HCT116 (cell line): ENCODE measurements at regions not wholly inside any gene's neighbourhood (a gene's known extent, or its start where the extent isn't known, plus 50 kb on each side); places are given as distances from the start of the nearest gene placed in this dataset.

ENCODE experiments used
- ATAC-seq: fragments of 200-7000 bp; cut with Tn5 transposase; 2 replicates; pipeline ENCODE4 v1.9.1; 2020; ENCODE audit warnings: mild to moderate bottlenecking, moderate library complexity
- BruUV-seq: library from RNA; stranded (reverse); fragments of 400-500 nt; replicated peaks from 2 replicates; lab custom pipeline; 2021; lab: Mats Ljungman, UMichigan
- CTCF ChIA-PET: fragments of 300-600 bp; sonication (Branson Sonifier 250); formaldehyde crosslinking; loops from one replicate; lab custom pipeline; 2021; ENCODE audit warnings: antibody characterized with exemption; lab: Charles Lee
- POLR2A ChIA-PET: fragments of 300-600, 350-600 bp; sonication (Branson Sonifier 250); formaldehyde crosslinking; loops from one replicate; lab custom pipeline; 2021; ENCODE audit warnings: antibody characterized with exemption; lab: Charles Lee
- RAD21 ChIA-PET, 2 experiments: fragments of 300-600 bp; sonication (Branson Sonifier 250); formaldehyde crosslinking; loops; one replicate each; lab custom pipeline; 2023; ENCODE audit warnings: low total read pairs in 2 of 2; ENCODE audit not compliant: uncharacterized antibody in 2 of 2, unreplicated experiment in 2 of 2, low non-redundant PET in 1 of 2; lab: Charles Lee
- DNase-seq: peaks from one replicate; pipeline ENCODE4 v3.0.0-alpha.2; 2010; ENCODE audit warnings: low read depth, low spot score
- H2AFZ ChIP-seq: fragments of 200-600 bp; shearing (Covaris generic), sonication (generic); 2 replicates; pipeline ENCODE4 v1.6.1; 2017; ENCODE audit warnings: low read depth, mixed run types, mixed read lengths, antibody characterized with exemption, low read length; ENCODE audit not compliant: poor library complexity, severe bottlenecking
- H3K27ac ChIP-seq: 2 replicates; pipeline ENCODE4 v1.5.1; 2012; ENCODE audit warnings: low read depth, low read length
- H3K27me3 ChIP-seq: fragments of 200-600 bp; sonication (generic); 2 replicates; pipeline ENCODE4 v1.6.1; 2016; ENCODE audit warnings: mixed run types, low read length, mixed read lengths; ENCODE audit not compliant: insufficient read depth
- H3K36me3 ChIP-seq, 2 experiments: fragments of 200-500 bp in 1 of 2; fragments of 200-600 bp in 1 of 2; sonication (Bioruptor generic) in 1 of 2; sonication (generic) in 1 of 2; 2 replicates each; pipeline versions ENCODE4 v1.5.1 to v1.6.1; 2014 to 2016; ENCODE audit warnings: low read length in 2 of 2, inconsistent platforms in 1 of 2, mixed read lengths in 1 of 2, mixed run types in 1 of 2; ENCODE audit not compliant: insufficient read depth in 2 of 2, control insufficient read depth in 1 of 2
- H3K4me1 ChIP-seq, 2 experiments: fragments of 200-600 bp in 1 of 2; sonication (generic) in 1 of 2; 2 replicates each; pipeline versions ENCODE4 v1.5.1 to v1.6.1; 2012 to 2017; ENCODE audit warnings: low read length in 2 of 2, inconsistent platforms in 1 of 2, mild to moderate bottlenecking in 1 of 2, mixed read lengths in 1 of 2, mixed run types in 1 of 2, moderate library complexity in 1 of 2; ENCODE audit not compliant: insufficient read depth in 2 of 2, control insufficient read depth in 1 of 2
- H3K4me2 ChIP-seq: fragments of 200-600 bp; sonication (generic); 2 replicates; pipeline ENCODE4 v1.6.1; 2017; ENCODE audit warnings: mixed run types, low read length, mixed read lengths
- H3K4me3 ChIP-seq, 2 experiments: fragments of 200-600 bp in 1 of 2; sonication (generic) in 1 of 2; replicated peaks in 1 of 2; 2 replicates each; pipeline ENCODE4 v1.5.1; 2011 to 2016; ENCODE audit warnings: low read length in 2 of 2, control low read depth in 1 of 2, low read depth in 1 of 2, mild to moderate bottlenecking in 1 of 2, mixed read lengths in 1 of 2, mixed run types in 1 of 2
- H3K79me2 ChIP-seq: fragments of 200-600 bp; sonication (generic); 2 replicates; pipeline ENCODE4 v1.6.1; 2017; ENCODE audit warnings: mild to moderate bottlenecking, mixed run types, low read length, moderate library complexity, mixed read lengths; ENCODE audit not compliant: insufficient read depth
- H3K9ac ChIP-seq: fragments of 200-600 bp; sonication (generic); 2 replicates; pipeline ENCODE4 v1.6.1; 2016; ENCODE audit warnings: low read length, mixed read lengths
- H3K9me2 ChIP-seq: fragments of 200-600 bp; sonication (generic), shearing (Covaris generic); 2 replicates; pipeline ENCODE4 v1.6.1; 2017; ENCODE audit warnings: mixed run types, mild to moderate bottlenecking, moderate library complexity; ENCODE audit not compliant: insufficient read depth
- H3K9me3 ChIP-seq, 2 experiments: fragments of 200-500 bp in 1 of 2; fragments of 200-600 bp in 1 of 2; sonication (Bioruptor generic) in 1 of 2; sonication (generic) in 1 of 2; 2 replicates each; pipeline ENCODE4 v1.6.1; 2014 to 2017; ENCODE audit warnings: low read length in 2 of 2, mixed read lengths in 2 of 2, inconsistent platforms in 1 of 2, low read depth in 1 of 2, mild to moderate bottlenecking in 1 of 2, mixed run types in 1 of 2, moderate library complexity in 1 of 2; ENCODE audit not compliant: control insufficient read depth in 1 of 2, insufficient read depth in 1 of 2
- H4K20me1 ChIP-seq: fragments of 200-600 bp; sonication (generic), shearing (Covaris generic); 2 replicates; pipeline ENCODE4 v1.6.1; 2017; ENCODE audit warnings: mixed run types, mild to moderate bottlenecking, moderate library complexity; ENCODE audit not compliant: insufficient read depth
- CBX3 ChIP-seq: IDR thresholded peaks from 2 replicates; pipeline ENCODE4 v1.6.1; 2012; ENCODE audit warnings: low read depth
- CEBPB ChIP-seq: IDR thresholded peaks from 2 replicates; pipeline ENCODE4 v1.6.1; 2012; ENCODE audit warnings: low read depth
- ELF1 ChIP-seq: IDR thresholded peaks from 2 replicates; pipeline ENCODE4 v1.6.1; 2012; ENCODE audit warnings: low read depth, borderline replicate concordance
- EZH2 ChIP-seq: fragments of 200-600 bp; sonication (generic); IDR thresholded peaks from 2 replicates; pipeline ENCODE4 v1.6.1; 2017; ENCODE audit warnings: antibody characterized with exemption, mixed run types
- JUND ChIP-seq: IDR thresholded peaks from 2 replicates; pipeline ENCODE4 v1.6.1; 2012
- MAX ChIP-seq: IDR thresholded peaks from 2 replicates; pipeline ENCODE4 v1.6.1; 2012
- POLR2A ChIP-seq: IDR thresholded peaks from 2 replicates; pipeline ENCODE4 v1.7.0; 2011; ENCODE audit warnings: borderline replicate concordance; ENCODE audit not compliant: insufficient read depth, insufficient read length; ENCODE audit errors: extremely low read depth
- POLR2AphosphoS5 ChIP-seq: IDR thresholded peaks from 2 replicates; pipeline ENCODE4 v1.6.1; 2011; ENCODE audit warnings: mild to moderate bottlenecking, low read depth, low read length, moderate library complexity
- RAD21 ChIP-seq: IDR thresholded peaks from 2 replicates; pipeline ENCODE4 v1.6.1; 2012; ENCODE audit warnings: low read depth, mild to moderate bottlenecking
- SP1 ChIP-seq: IDR thresholded peaks from 2 replicates; pipeline ENCODE4 v1.6.1; 2012; ENCODE audit warnings: low read depth
- SRF ChIP-seq: IDR thresholded peaks from 2 replicates; pipeline ENCODE4 v1.6.1; 2012; ENCODE audit warnings: low read depth
- TCF7L2 ChIP-seq: IDR thresholded peaks from 2 replicates; pipeline ENCODE4 v1.7.0; 2011; ENCODE audit warnings: borderline replicate concordance, inconsistent platforms; ENCODE audit not compliant: insufficient read depth, insufficient read length; ENCODE audit errors: extremely low read depth
- ZFX ChIP-seq: fragments of 450-650 bp; IDR thresholded peaks from 2 replicates; pipeline ENCODE4 v1.6.1; 2017
- intact Hi-C: fragments of 100-400 bp; cut with micrococcal nuclease; formaldehyde crosslinking; loops from 2 replicates; pipeline ENCODE4 v1.10.0; 2022
- TF ChIP-seq, protein P1 (sequence below): IDR thresholded peaks from 2 replicates; pipeline ENCODE4 v1.6.1; 2011; ENCODE audit warnings: mild to moderate bottlenecking, low read length, moderate library complexity; ENCODE audit not compliant: insufficient replicate concordance; ENCODE audit errors: extremely low read depth
- TF ChIP-seq, protein P2 (sequence below), 3 experiments: fragments of 200-600 bp in 1 of 3; sonication (generic) in 1 of 3; IDR thresholded peaks in 2 of 3; conservative IDR thresholded peaks in 1 of 3; 2 replicates each; pipeline ENCODE4 v1.5.1; 2012 to 2017; ENCODE audit warnings: low read depth in 2 of 3, low read length in 2 of 3, antibody characterized with exemption in 1 of 3, borderline replicate concordance in 1 of 3, control low read depth in 1 of 3, mild to moderate bottlenecking in 1 of 3, mixed read lengths in 1 of 3, mixed run types in 1 of 3, moderate library complexity in 1 of 3; ENCODE audit not compliant: insufficient read depth in 1 of 3

GRCh38 chr13:48783181-48783630, 129.5 kb downstream of the CYSLTR2 start:
- ATAC-seq, result no peak
- Histone ChIP-seq H3K4me2 (no peak overlapping the region), H3K4me1 (no peaks in the 10 kb centered on the region)

GRCh38 chr13:48783695-48784230, 130.0 kb downstream of the CYSLTR2 start:
- Histone ChIP-seq H3K9ac (no peak overlapping the region), H3K4me2 (no peak overlapping the region), H3K4me3 (no peak overlapping the region), H3K9me3 (peaks cover 0 to 9% of the 10 kb centered on the region in 2 experiments; a peak in 2 of 4 replicates), H3K9me2 (no peaks in the 10 kb centered on the region), H3K36me3 (no peaks in the 10 kb centered on the region), H3K27me3 (no peaks in the 10 kb centered on the region), H3K79me2 (no peaks in the 10 kb centered on the region), H2AFZ (no peak overlapping the region), H3K4me1 (no peaks in the 10 kb centered on the region), H3K27ac (no peak overlapping the region), H4K20me1 (no peaks in the 10 kb centered on the region)
- CTCF ChIA-PET, result interaction anchor here (1.2 kb wide), 1 partner anchor 15 kb away, joined by 3 read pairs; no protein-coding TSS in a partner anchor
- no TSS peak for BruUV-seq
- POLR2A ChIA-PET, result no interaction called here
- DNase-seq (no peak), ATAC-seq (no peak)
- RAD21 ChIA-PET, result no interaction called here
- intact Hi-C loops, result no loop called here
- no peak for TF ChIP-seq MAX
- TF ChIP-seq EZH2, result no peak
- TF ChIP-seq SP1, result no peak
- TF ChIP-seq JUND, result no peak
- no peak for TF ChIP-seq ZFX
- no peak for TF ChIP-seq ELF1
- no peak for TF ChIP-seq POLR2AphosphoS5
- no peak for TF ChIP-seq CBX3
- TF ChIP-seq SRF, result no peak
- TF ChIP-seq CEBPB, result no peak
- TF ChIP-seq TCF7L2, result no peak
- TF ChIP-seq, protein P1, sequence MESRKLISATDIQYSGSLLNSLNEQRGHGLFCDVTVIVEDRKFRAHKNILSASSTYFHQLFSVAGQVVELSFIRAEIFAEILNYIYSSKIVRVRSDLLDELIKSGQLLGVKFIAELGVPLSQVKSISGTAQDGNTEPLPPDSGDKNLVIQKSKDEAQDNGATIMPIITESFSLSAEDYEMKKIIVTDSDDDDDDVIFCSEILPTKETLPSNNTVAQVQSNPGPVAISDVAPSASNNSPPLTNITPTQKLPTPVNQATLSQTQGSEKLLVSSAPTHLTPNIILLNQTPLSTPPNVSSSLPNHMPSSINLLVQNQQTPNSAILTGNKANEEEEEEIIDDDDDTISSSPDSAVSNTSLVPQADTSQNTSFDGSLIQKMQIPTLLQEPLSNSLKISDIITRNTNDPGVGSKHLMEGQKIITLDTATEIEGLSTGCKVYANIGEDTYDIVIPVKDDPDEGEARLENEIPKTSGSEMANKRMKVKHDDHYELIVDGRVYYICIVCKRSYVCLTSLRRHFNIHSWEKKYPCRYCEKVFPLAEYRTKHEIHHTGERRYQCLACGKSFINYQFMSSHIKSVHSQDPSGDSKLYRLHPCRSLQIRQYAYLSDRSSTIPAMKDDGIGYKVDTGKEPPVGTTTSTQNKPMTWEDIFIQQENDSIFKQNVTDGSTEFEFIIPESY, result no peak
- TF ChIP-seq RAD21, result no peak
- no peak for TF ChIP-seq POLR2A

More at GRCh38 chr13:48783181-48783630, 129.5 kb downstream of the CYSLTR2 start:
- no peak overlapping the region for H3K4me3 ChIP-seq
- BruUV-seq, result no TSS peak
- POLR2A ChIA-PET, result no interaction called here
- no peaks in the 10 kb centered on the region for H4K20me1 ChIP-seq
- DNase-seq, result no peak
- peaks cover 0 to 9% of the 10 kb centered on the region in 2 experiments; a peak in 2 of 4 replicates for H3K9me3 ChIP-seq
- no peak overlapping the region for H3K27ac ChIP-seq
- no peaks in the 10 kb centered on the region for H3K36me3 ChIP-seq
- no peak overlapping the region for H3K9ac ChIP-seq
- H2AFZ ChIP-seq, result no peak overlapping the region
- no peaks in the 10 kb centered on the region for H3K79me2 ChIP-seq
- RAD21 ChIA-PET, result no interaction called here
- no peaks in the 10 kb centered on the region for H3K27me3 ChIP-seq
- CTCF ChIA-PET, result interaction anchor here (1.2 kb wide), 1 partner anchor 14 kb away, joined by 3 read pairs; no protein-coding TSS in a partner anchor
- no peaks in the 10 kb centered on the region for H3K9me2 ChIP-seq
- peak; percentile 30; the same call in 1 of the 2 replicates for TF ChIP-seq CEBPB
- TF ChIP-seq, protein P2, sequence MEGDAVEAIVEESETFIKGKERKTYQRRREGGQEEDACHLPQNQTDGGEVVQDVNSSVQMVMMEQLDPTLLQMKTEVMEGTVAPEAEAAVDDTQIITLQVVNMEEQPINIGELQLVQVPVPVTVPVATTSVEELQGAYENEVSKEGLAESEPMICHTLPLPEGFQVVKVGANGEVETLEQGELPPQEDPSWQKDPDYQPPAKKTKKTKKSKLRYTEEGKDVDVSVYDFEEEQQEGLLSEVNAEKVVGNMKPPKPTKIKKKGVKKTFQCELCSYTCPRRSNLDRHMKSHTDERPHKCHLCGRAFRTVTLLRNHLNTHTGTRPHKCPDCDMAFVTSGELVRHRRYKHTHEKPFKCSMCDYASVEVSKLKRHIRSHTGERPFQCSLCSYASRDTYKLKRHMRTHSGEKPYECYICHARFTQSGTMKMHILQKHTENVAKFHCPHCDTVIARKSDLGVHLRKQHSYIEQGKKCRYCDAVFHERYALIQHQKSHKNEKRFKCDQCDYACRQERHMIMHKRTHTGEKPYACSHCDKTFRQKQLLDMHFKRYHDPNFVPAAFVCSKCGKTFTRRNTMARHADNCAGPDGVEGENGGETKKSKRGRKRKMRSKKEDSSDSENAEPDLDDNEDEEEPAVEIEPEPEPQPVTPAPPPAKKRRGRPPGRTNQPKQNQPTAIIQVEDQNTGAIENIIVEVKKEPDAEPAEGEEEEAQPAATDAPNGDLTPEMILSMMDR (IDR thresholded peaks at IDR 0.05 in 2 of 3, conservative IDR thresholded peaks at IDR 0.05 in 1 of 3; ENCODE audit: borderline replicate concordance in 1 of 3, insufficient read depth in 1 of 3, low read depth in 2 of 3, low read length in 2 of 3), result no peak
- TF ChIP-seq, all 23 proteins: peak for 1
- intact Hi-C loops, result no loop called here
